Effector memory CD4-positive, alpha-beta T cell (primary cell): ENCODE measurements at regions not wholly inside any gene's neighbourhood (a gene's known extent, or its start where the extent isn't known, plus 50 kb on each side); places are given as distances from the start of the nearest gene placed in this dataset.
"Not testable (repeated sequence)": the region's sequence is repeated elsewhere in the genome, so short reads cannot be mapped to it uniquely, and the experiment has no call there.

Source experiments
- DNase-seq, 3 donors: peaks; one replicate each; pipeline ENCODE4 v3.0.0-alpha.2; 2020
- H3K27ac ChIP-seq: 2 replicates; pipeline ENCODE4 v1.7.0; 2013; ENCODE audit warnings: mild to moderate bottlenecking, low read length, moderate library complexity; ENCODE audit not compliant: insufficient read depth, poor library complexity, severe bottlenecking
- H3K27me3 ChIP-seq: replicated peaks from 2 replicates; pipeline ENCODE4 v1.7.0; 2013; ENCODE audit warnings: mild to moderate bottlenecking, low read length; ENCODE audit not compliant: insufficient read depth, control insufficient read depth, poor library complexity, severe bottlenecking
- H3K36me3 ChIP-seq: 2 replicates; pipeline ENCODE4 v1.7.0; 2013; ENCODE audit warnings: mild to moderate bottlenecking, low read length, moderate library complexity; ENCODE audit not compliant: control insufficient read depth, insufficient read depth
- H3K4me1 ChIP-seq: 2 replicates; pipeline ENCODE4 v1.7.0; 2013; ENCODE audit warnings: low read length, mild to moderate bottlenecking; ENCODE audit not compliant: control insufficient read depth, insufficient read depth, poor library complexity, severe bottlenecking
- H3K4me3 ChIP-seq: 2 replicates; pipeline ENCODE4 v1.7.0; 2013; ENCODE audit warnings: low read length, low read depth, mild to moderate bottlenecking; ENCODE audit not compliant: insufficient read depth, poor library complexity, severe bottlenecking
- H3K9me3 ChIP-seq: 2 replicates; pipeline ENCODE4 v1.7.0; 2013; ENCODE audit warnings: mild to moderate bottlenecking, low read length, moderate library complexity; ENCODE audit not compliant: control insufficient read depth

DNA sequence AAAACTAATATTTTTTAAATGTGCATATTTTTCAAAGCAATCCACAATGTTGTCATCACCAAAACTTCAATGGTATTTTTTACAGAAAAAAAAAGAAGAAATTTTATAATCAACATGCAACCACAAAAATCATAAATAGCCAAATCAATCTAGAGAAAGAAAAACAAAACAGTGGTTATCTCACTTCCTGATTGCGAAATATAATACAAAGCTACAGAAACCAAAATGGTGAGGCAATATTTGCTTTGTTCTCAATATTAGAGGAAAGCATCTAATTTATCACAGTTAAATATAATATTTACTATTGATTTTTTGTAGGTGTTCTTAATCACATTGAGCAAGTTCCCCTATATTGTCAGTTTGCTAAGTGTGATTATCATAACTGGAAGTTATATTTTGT is 720.7 kb upstream of the ADGRB3 start:
- no peaks in the 10 kb centered on the region for H3K9me3 ChIP-seq
- H3K36me3 ChIP-seq: no peaks in the 10 kb centered on the region
- H3K27ac ChIP-seq: no peak overlapping the region
- H3K27me3 ChIP-seq: no peaks in the 10 kb centered on the region
- no peaks in the 10 kb centered on the region for H3K4me1 ChIP-seq
- no peak for DNase-seq
- no peak overlapping the region for H3K4me3 ChIP-seq

GRCh38 chr6:67909354-67909753 is 725.7 kb upstream of the ADGRB3 start:
- Histone ChIP-seq H3K36me3 (no peaks in the 10 kb centered on the region), H3K4me1 (no peaks in the 10 kb centered on the region), H3K4me3 (no peak overlapping the region), H3K27me3 (no peaks in the 10 kb centered on the region), H3K27ac (no peak overlapping the region), H3K9me3 (no peaks in the 10 kb centered on the region)
- no peak for DNase-seq

- H3K27ac ChIP-seq: no peak overlapping the region
- H3K36me3 ChIP-seq: no peaks in the 10 kb centered on the region
- H3K27me3 ChIP-seq: no peaks in the 10 kb centered on the region
- H3K4me3 ChIP-seq: no peak overlapping the region
- DNase-seq: no peak
- H3K4me1 ChIP-seq: no peaks in the 10 kb centered on the region
- H3K9me3 ChIP-seq: no peaks in the 10 kb centered on the region
These were observed 726.7 kb upstream of the ADGRB3 start for GRCh38 chr6:67908379-67908778.

- H3K9me3 ChIP-seq, H3K36me3 ChIP-seq, H3K4me3 ChIP-seq, H3K4me1 ChIP-seq, H3K27ac ChIP-seq, DNase-seq, H3K27me3 ChIP-seq: not testable (repeated sequence)
These were observed 730.3 kb upstream of the ADGRB3 start for GRCh38 chr6:67904735-67905134.

GRCh38 chr6:67898875-67899274 is 736.2 kb upstream of the ADGRB3 start:
- Histone ChIP-seq H3K36me3 (no peaks in the 10 kb centered on the region), H3K4me1 (no peaks in the 10 kb centered on the region), H3K27me3 (no peaks in the 10 kb centered on the region), H3K9me3 (no peaks in the 10 kb centered on the region), H3K27ac (no peak overlapping the region), H3K4me3 (no peak overlapping the region)
- no peak for DNase-seq

DNA sequence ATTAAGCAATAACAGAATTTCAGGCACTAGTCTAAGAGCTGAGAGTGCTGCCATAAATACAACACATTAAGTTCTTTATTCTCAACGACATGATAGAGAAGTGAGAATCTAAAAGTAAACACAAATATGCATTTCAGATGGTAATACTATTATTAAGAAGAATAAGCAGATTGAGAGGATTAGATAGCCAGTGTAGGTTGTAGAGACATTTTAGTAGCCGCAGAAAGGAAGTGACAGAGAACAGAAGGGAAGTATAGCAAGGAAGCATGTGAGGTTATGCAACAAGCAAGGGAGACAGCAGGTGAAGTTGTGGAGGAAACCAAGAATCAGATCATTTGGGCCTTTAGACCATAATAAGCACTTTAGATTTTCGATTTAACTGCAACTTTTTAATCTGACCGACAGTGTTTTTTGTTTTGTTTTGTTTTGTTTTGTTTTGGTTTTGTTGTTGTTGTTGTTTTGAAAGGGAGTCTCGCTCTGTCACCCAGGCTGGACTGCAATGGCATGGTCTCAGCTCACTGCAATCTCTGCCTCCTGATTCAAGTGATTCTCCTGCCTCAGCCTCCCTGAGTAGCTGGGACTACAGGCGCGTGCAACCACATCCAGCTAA is 737.0 kb upstream of the ADGRB3 start:
- H3K27ac ChIP-seq: no peak overlapping the region
- no peaks in the 10 kb centered on the region for H3K9me3 ChIP-seq
- H3K4me3 ChIP-seq: no peak overlapping the region
- DNase-seq: no peak
- no peaks in the 10 kb centered on the region for H3K4me1 ChIP-seq
- no peaks in the 10 kb centered on the region for H3K27me3 ChIP-seq
- no peaks in the 10 kb centered on the region for H3K36me3 ChIP-seq

- no peaks in the 10 kb centered on the region for H3K4me1 ChIP-seq
- no peaks in the 10 kb centered on the region for H3K27me3 ChIP-seq
- H3K9me3 ChIP-seq: no peaks in the 10 kb centered on the region
- no peaks in the 10 kb centered on the region for H3K36me3 ChIP-seq
- no peak overlapping the region for H3K4me3 ChIP-seq
- H3K27ac ChIP-seq: no peak overlapping the region
- DNase-seq: no peak
These were observed 738.6 kb upstream of the ADGRB3 start for GRCh38 chr6:67896476-67896875.

- Histone ChIP-seq H3K4me3 (no peak overlapping the region), H3K27me3 (no peaks in the 10 kb centered on the region), H3K4me1 (no peaks in the 10 kb centered on the region), H3K36me3 (no peaks in the 10 kb centered on the region), H3K27ac (no peak overlapping the region), H3K9me3 (peaks cover 5% of the 10 kb centered on the region)
- no peak for DNase-seq
These were observed 745.4 kb upstream of the ADGRB3 start for GRCh38 chr6:67889682-67889995.

- Histone ChIP-seq H3K27me3 (no peaks in the 10 kb centered on the region), H3K4me3 (no peak overlapping the region), H3K27ac (no peak overlapping the region), H3K36me3 (no peaks in the 10 kb centered on the region), H3K4me1 (no peaks in the 10 kb centered on the region), H3K9me3 (peaks cover 5% of the 10 kb centered on the region)
- DNase-seq: no peak
These were observed 746.0 kb upstream of the ADGRB3 start for GRCh38 chr6:67888886-67889681.

DNA sequence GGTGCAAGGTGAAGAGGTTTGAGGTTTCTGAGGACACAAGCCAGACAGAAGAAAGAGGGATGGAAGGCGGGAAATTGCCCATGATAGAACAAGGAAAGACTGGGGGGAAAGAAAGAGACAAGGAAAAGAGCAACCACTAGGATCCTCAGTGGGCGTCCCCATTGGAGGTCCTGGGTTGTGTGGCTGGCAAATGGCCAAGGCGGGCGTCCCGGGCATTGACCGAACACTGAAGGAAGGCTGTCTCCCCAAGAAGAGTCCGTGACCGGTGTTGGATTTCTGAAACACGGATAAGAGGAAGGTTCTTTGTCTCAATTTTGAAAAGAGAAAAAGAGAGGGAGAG is 746.6 kb upstream of the ADGRB3 start:
- H3K27ac ChIP-seq: no peak overlapping the region

More for the DNA sequence above, 746.6 kb upstream of the ADGRB3 start:
- no peak for DNase-seq
- Histone ChIP-seq H3K36me3 (no peaks in the 10 kb centered on the region), H3K4me1 (no peaks in the 10 kb centered on the region), H3K4me3 (no peak overlapping the region), H3K27me3 (no peaks in the 10 kb centered on the region), H3K9me3 (peaks cover 5% of the 10 kb centered on the region)
